A673 (cell line): ENCODE measurements at regions not wholly inside any gene's neighbourhood (a gene's known extent, or its start where the extent isn't known, plus 50 kb on each side); places are given as distances from the start of the nearest gene placed in this dataset.
"Not testable (repeated sequence)": the region's sequence is repeated elsewhere in the genome, so short reads cannot be mapped to it uniquely, and the experiment has no call there.

Source experiments
- EZH2 ChIP-seq: fragments of 200-600 bp; sonication (generic); IDR thresholded peaks from 2 replicates; pipeline ENCODE4 v1.6.1; 2017; ENCODE audit warnings: borderline replicate concordance, low read depth, mild to moderate bottlenecking, mixed read lengths, antibody characterized with exemption, low read length; ENCODE audit not compliant: poor library complexity, severe bottlenecking
- TF ChIP-seq, protein P1 (sequence below): fragments of 300-800, 200-600 bp; sonication (generic); conservative IDR thresholded peaks from 2 replicates; pipeline ENCODE4 v1.5.1; 2017; ENCODE audit warnings: low read depth, mild to moderate bottlenecking, antibody characterized with exemption, low read length, moderate library complexity, mixed read lengths

GRCh38 chr15:20648402-20648975 is 106.9 kb upstream of the GOLGA6L6 start:
- TF ChIP-seq, protein P1, sequence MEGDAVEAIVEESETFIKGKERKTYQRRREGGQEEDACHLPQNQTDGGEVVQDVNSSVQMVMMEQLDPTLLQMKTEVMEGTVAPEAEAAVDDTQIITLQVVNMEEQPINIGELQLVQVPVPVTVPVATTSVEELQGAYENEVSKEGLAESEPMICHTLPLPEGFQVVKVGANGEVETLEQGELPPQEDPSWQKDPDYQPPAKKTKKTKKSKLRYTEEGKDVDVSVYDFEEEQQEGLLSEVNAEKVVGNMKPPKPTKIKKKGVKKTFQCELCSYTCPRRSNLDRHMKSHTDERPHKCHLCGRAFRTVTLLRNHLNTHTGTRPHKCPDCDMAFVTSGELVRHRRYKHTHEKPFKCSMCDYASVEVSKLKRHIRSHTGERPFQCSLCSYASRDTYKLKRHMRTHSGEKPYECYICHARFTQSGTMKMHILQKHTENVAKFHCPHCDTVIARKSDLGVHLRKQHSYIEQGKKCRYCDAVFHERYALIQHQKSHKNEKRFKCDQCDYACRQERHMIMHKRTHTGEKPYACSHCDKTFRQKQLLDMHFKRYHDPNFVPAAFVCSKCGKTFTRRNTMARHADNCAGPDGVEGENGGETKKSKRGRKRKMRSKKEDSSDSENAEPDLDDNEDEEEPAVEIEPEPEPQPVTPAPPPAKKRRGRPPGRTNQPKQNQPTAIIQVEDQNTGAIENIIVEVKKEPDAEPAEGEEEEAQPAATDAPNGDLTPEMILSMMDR: not testable (repeated sequence)
- not testable (repeated sequence) for TF ChIP-seq EZH2
